Keratinocyte (primary cell): ENCODE measurements at regions not wholly inside any gene's neighbourhood (a gene's known extent, or its start where the extent isn't known, plus 50 kb on each side); places are given as distances from the start of the nearest gene placed in this dataset.

Experiments used
- EZH2 ChIP-seq: IDR thresholded peaks from one replicate; pipeline ENCODE4 v1.6.1; 2012; ENCODE audit warnings: inconsistent platforms, mild to moderate bottlenecking, low read length, moderate library complexity
- TF ChIP-seq, protein P1 (sequence below), 3 experiments: IDR thresholded peaks in 1 of 3; conservative IDR thresholded peaks in 1 of 3; optimal IDR thresholded peaks in 1 of 3; 2 replicates in 2 of 3; 3 replicates in 1 of 3; pipeline versions ENCODE3 to v1.5.1; 2011; ENCODE audit warnings: low read length in 3 of 3, mild to moderate bottlenecking in 3 of 3, moderate library complexity in 2 of 3, control low read depth in 1 of 3, inconsistent platforms in 1 of 3; ENCODE audit not compliant: insufficient read depth in 2 of 3; ENCODE audit errors: extremely low read depth in 1 of 3

DNA sequence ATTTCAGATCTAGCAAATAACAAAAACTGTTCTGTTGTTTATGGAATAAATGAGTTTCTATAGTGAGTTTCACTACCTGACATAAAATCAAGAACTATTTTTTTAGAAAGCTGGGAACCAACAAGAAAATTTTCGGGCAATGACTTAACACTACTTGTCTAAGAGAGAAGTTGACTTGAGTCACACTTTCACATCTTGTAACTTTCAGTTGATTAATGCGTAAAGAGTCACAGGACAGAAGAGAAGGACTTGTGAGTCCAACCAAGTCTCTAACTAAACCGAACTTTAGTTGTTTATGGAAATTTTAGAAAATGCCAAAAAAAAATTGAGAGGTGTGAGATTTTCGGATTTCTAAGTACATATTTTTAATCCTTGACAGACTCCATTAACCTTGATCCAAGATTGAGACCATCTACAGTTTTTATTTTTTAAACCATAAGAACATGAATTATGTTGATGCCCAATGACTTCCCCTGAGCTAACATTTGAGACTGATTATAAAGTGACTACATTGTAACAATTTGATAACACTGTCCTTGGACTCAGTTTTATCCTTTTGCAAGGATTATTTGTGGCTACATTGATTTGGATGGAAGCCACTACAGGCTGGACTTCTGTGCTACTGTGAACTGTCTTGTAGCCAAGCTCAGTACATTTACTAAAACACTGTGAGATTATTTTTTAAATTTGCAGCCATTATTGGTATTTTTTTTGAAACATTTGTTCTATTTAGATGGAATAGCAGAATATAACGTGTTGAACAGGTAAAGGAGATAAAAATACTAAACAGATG lies 284.0 kb downstream of the PTPRC start:
- TF ChIP-seq, protein P1, sequence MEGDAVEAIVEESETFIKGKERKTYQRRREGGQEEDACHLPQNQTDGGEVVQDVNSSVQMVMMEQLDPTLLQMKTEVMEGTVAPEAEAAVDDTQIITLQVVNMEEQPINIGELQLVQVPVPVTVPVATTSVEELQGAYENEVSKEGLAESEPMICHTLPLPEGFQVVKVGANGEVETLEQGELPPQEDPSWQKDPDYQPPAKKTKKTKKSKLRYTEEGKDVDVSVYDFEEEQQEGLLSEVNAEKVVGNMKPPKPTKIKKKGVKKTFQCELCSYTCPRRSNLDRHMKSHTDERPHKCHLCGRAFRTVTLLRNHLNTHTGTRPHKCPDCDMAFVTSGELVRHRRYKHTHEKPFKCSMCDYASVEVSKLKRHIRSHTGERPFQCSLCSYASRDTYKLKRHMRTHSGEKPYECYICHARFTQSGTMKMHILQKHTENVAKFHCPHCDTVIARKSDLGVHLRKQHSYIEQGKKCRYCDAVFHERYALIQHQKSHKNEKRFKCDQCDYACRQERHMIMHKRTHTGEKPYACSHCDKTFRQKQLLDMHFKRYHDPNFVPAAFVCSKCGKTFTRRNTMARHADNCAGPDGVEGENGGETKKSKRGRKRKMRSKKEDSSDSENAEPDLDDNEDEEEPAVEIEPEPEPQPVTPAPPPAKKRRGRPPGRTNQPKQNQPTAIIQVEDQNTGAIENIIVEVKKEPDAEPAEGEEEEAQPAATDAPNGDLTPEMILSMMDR (optimal IDR thresholded peaks at IDR 0.05 in 1 of 3, IDR thresholded peaks at IDR 0.05 in 1 of 3, conservative IDR thresholded peaks at IDR 0.05 in 1 of 3; ENCODE audit: extremely low read depth in 1 of 3, insufficient read depth in 2 of 3, low read length in 3 of 3) = no peak
- TF ChIP-seq EZH2 = no peak
